Cardiac septum (tissue), 1 donor: ENCODE measurements at regions not wholly inside any gene's neighbourhood (a gene's known extent, or its start where the extent isn't known, plus 50 kb on each side); places are given as distances from the start of the nearest gene placed in this dataset.

Source experiments
- DNase-seq: peaks from one replicate; pipeline ENCODE4 v3.0.0-alpha.2; 2020; ENCODE audit warnings: low spot score
- intact Hi-C: fragments of 100-400 bp; cut with DNase I; formaldehyde crosslinking; loops from one replicate; pipeline ENCODE4 v1.14.0; 2022
- donor health status: DM: no; HTN: no; CAD: no.

- DNase-seq, result no peak
- intact Hi-C loops, result no loop called here
Observed at GRCh38 chr11:115905341-115906000, 401.3 kb upstream of the CADM1 start.

GRCh38 chr11:115903179-115903578 is 399.0 kb upstream of the CADM1 start:
- intact Hi-C loops, result no loop called here
- DNase-seq, result no peak

- no peak for DNase-seq
- intact Hi-C loops, result no loop called here
Observed at GRCh38 chr11:115901069-115901468, 396.9 kb upstream of the CADM1 start.

- DNase-seq, result no peak
- intact Hi-C loops, result no loop called here
Observed at GRCh38 chr11:115900111-115900510, 395.9 kb upstream of the CADM1 start.

GRCh38 chr11:115897707-115898106 is 393.5 kb upstream of the CADM1 start:
- intact Hi-C loops, result no loop called here
- no peak for DNase-seq

- intact Hi-C loops, result no loop called here
- no peak for DNase-seq
Observed at GRCh38 chr11:115896084-115896483, 391.9 kb upstream of the CADM1 start.

- no peak for DNase-seq
- intact Hi-C loops, result no loop called here
Observed at GRCh38 chr11:115895594-115895993, 391.4 kb upstream of the CADM1 start.

GRCh38 chr11:115894176-115894575 is 390.0 kb upstream of the CADM1 start:
- no peak for DNase-seq
- intact Hi-C loops, result no loop called here

- DNase-seq, result no peak
- intact Hi-C loops, result no loop called here
Observed at GRCh38 chr11:115893461-115894099, 389.4 kb upstream of the CADM1 start.

- DNase-seq, result no peak
- intact Hi-C loops, result no loop called here
Observed at GRCh38 chr11:115892016-115892415, 387.8 kb upstream of the CADM1 start.

GRCh38 chr11:115891581-115891980 is 387.4 kb upstream of the CADM1 start:
- intact Hi-C loops, result no loop called here
- no peak for DNase-seq

GRCh38 chr11:115890500-115890899 is 386.3 kb upstream of the CADM1 start:
- DNase-seq, result no peak
- intact Hi-C loops, result no loop called here

GRCh38 chr11:115889712-115890111 is 385.5 kb upstream of the CADM1 start:
- DNase-seq, result no peak
- intact Hi-C loops, result no loop called here

GRCh38 chr11:115887727-115888126 is 383.5 kb upstream of the CADM1 start:
- intact Hi-C loops, result no loop called here

GRCh38 chr11:115887316-115887715 is 383.1 kb upstream of the CADM1 start:
- intact Hi-C loops, result no loop called here
- DNase-seq, result no peak

More at GRCh38 chr11:115887727-115888126, 383.5 kb upstream of the CADM1 start:
- DNase-seq, result no peak

GRCh38 chr11:115886422-115886733 is 382.2 kb upstream of the CADM1 start:
- intact Hi-C loops, result no loop called here
- DNase-seq, result no peak

- intact Hi-C loops, result no loop called here
Observed at GRCh38 chr11:115885535-115886421, 381.6 kb upstream of the CADM1 start.

GRCh38 chr11:115884800-115885534 is 380.8 kb upstream of the CADM1 start:
- no peak for DNase-seq
- intact Hi-C loops, result no loop called here

More at GRCh38 chr11:115885535-115886421, 381.6 kb upstream of the CADM1 start:
- no peak for DNase-seq

GRCh38 chr11:115874843-115875242 is 370.6 kb upstream of the CADM1 start:
- intact Hi-C loops, result no loop called here
- DNase-seq, result no peak

- no peak for DNase-seq
- intact Hi-C loops, result no loop called here
Observed at GRCh38 chr11:115873813-115874212, 369.6 kb upstream of the CADM1 start.
